GM13976 (cell line): ENCODE measurements at regions not wholly inside any gene's neighbourhood (a gene's known extent, or its start where the extent isn't known, plus 50 kb on each side); places are given as distances from the start of the nearest gene placed in this dataset.

Source experiments
- DNase-seq: peaks from one replicate; pipeline ENCODE4 v3.0.0; 2012; ENCODE audit warnings: low spot score
- in situ Hi-C: fragments of 300-500 bp; cut with MboI; formaldehyde crosslinking; loops from one replicate; pipeline ENCODE4 v1.12.0; 2022; ENCODE audit warnings: low sequenced_read_pairs, mixed read lengths, inconsistent platforms; ENCODE audit not compliant: unreplicated experiment
- TF ChIP-seq, protein P1 (sequence below): IDR thresholded peaks from 2 replicates; pipeline ENCODE4 v1.5.1; 2012; ENCODE audit warnings: borderline replicate concordance, mild to moderate bottlenecking; ENCODE audit not compliant: insufficient read depth; ENCODE audit errors: extremely low read depth, missing control alignments, control extremely low read depth

DNA sequence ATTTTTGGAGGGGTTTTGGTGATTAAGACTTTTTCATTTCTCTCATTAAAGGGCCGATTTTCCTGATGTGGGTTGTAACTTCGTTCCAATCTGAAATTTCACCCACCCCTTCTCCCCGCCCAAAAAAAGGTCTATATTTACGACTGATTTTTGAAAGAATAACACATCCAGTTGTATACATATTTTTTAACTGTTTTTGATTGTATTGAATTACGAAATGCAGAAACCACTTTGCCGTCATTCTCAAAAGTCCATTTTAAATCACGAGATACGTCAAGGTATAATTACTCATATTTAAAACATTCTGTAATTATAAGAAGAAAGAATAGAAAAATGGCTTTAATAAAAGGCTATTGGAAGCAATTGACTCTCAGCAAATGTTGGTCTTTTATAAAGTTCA is 520.7 kb downstream of the MED13L start:
- TF ChIP-seq, protein P1, sequence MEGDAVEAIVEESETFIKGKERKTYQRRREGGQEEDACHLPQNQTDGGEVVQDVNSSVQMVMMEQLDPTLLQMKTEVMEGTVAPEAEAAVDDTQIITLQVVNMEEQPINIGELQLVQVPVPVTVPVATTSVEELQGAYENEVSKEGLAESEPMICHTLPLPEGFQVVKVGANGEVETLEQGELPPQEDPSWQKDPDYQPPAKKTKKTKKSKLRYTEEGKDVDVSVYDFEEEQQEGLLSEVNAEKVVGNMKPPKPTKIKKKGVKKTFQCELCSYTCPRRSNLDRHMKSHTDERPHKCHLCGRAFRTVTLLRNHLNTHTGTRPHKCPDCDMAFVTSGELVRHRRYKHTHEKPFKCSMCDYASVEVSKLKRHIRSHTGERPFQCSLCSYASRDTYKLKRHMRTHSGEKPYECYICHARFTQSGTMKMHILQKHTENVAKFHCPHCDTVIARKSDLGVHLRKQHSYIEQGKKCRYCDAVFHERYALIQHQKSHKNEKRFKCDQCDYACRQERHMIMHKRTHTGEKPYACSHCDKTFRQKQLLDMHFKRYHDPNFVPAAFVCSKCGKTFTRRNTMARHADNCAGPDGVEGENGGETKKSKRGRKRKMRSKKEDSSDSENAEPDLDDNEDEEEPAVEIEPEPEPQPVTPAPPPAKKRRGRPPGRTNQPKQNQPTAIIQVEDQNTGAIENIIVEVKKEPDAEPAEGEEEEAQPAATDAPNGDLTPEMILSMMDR = no peak
- in situ Hi-C loops = loop anchor here (10.0 kb wide), 1 partner anchor 1092 kb away; no protein-coding TSS in a partner anchor
- no peak for DNase-seq

DNA sequence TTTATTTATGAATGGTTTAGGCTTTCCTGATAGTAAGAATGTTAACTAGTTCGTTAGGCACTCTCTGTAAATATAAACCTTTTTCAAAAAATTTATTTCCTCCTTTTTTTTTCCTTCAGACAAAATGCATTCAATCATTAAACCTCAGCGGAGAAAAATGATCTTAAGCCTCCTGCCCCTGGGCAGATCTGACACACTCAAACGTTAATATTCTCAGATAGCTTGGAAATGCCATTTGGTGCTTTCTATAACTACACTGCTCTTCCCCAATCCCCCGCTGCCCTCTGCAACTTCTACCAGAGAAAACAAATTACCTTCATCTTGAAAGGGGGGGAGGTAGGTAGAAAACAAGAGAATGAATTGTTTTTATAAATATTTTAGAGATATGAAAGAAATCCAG is 521.2 kb downstream of the MED13L start:
- no peak for DNase-seq
- TF ChIP-seq, protein P1 = no peak
- in situ Hi-C loops = loop anchor here (10.0 kb wide), 1 partner anchor 1091 kb away; no protein-coding TSS in a partner anchor

DNA sequence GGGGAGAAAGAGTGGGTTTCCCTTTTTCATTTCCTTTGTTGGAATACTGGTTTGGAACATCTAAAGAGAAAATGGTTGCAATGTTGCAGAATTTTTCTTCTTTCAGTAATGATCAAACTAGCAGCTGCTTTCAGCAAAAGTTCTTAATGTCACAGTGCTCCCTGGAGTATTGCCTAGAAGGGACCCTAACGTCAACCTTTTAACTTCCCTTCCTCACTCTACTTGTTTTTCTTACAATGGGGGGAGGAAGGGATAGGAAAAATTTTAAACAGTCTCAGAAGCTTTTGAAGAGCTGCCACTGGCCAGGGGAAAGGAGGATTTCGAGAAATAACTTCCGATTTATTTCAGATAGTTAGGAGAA is 521.8 kb downstream of the MED13L start:
- DNase-seq = no peak
- in situ Hi-C loops = loop anchor here (10.0 kb wide), 1 partner anchor 1091 kb away; no protein-coding TSS in a partner anchor
- TF ChIP-seq, protein P1 = no peak

DNA sequence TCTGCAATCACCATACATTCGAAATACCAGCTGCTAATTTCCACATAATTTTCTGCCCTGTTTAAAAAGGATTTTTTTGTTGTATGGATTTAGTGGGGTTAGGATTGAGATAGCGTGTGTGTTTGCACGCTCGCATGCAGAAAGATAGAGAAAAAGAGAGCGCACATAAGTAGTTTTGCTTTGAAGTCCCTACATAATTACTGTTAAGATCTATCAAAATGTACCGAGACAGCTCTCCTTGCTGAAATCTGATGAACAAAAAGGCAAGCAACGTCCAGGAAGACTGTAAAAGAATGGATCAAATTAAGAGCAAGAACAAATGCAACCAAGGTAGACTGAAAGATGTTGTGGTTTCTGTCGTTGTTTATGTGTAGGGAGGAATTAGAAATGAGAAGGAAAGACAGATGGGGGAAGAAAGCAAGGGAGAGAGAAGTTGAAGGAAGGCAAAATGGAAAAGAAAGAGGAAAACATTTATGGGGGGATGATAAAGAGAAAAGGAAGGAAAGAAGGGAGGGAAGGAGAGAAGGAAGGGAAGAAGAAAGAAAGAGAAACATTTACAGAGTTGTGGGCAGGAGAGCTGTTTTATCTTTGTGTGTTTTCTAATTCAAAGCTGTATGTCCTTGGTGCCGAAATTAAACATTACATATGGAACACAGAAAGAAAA is 522.3 kb downstream of the MED13L start:
- DNase-seq = no peak
- in situ Hi-C loops = loop anchor here (10.0 kb wide), 1 partner anchor 1090 kb away; no protein-coding TSS in a partner anchor
- TF ChIP-seq, protein P1 = no peak

DNA sequence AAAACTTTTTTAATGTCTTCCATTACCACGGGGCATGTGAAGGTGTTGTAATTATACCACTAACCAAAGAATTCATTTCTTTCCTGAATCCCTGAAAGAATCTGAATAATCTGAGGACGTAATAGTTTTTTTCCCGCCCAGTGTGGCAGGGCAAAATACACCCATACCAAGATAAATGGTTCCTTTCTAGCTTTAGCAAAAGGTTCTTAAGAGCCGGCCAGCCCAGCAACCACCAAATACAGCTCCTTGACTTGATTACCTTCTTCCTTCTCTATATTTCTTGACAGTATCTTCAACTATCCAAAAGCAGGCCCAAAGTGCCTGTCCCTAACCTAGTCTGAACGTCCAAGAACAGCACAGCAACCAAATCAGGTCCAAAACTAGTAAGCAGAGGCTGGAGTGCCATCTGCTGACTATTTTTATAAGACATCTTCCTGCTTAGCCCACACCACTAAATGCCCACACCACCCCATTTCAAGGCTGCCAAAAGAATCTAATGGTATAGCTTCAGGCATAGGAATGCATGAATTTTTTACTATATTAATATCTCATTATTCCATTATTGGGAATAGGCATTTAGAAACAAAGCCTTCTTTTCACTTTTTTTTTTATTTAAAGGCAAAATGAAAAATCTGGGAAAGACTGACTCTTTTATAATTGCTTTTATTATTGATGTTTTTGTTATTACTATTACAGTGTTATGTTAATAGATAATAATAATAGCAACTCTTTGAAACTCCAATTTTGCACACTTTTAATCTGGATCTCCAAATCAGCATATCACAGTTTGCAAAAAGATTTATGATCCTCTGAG is 524.4 kb downstream of the MED13L start:
- peak; percentile 18 for DNase-seq
- in situ Hi-C loops = loop anchor here (10.0 kb wide), 1 partner anchor 1088 kb away; no protein-coding TSS in a partner anchor
- TF ChIP-seq, protein P1 = peak; percentile 41

DNA sequence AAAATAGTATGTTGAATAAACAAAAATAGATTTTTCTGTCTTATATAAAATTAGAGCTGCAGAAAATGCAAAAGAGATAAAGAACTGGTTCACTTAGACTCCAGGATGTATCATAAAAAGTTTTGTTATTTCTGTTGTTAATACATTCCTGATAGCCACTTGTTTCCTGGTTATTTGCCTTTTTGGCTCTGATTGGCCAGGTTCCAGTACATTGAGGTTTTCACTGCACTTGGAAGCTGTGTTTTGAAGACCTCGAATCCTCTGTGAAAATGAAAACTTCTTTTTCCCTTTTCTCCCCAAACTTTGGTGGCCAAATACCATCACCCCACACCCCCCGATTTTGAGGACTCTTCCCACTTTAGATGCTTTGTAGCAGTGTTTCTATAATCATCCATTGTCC is 525.3 kb downstream of the MED13L start:
- TF ChIP-seq, protein P1 = no peak
- no peak for DNase-seq
- in situ Hi-C loops = loop anchor here (10.0 kb wide), 1 partner anchor 1087 kb away; no protein-coding TSS in a partner anchor
